CD4-positive, alpha-beta T cell treated with Interleukin-4 for 4 hours (primary cell): ENCODE measurements at regions not wholly inside any gene's neighbourhood (a gene's known extent, or its start where the extent isn't known, plus 50 kb on each side); places are given as distances from the start of the nearest gene placed in this dataset.
"Not testable (repeated sequence)": the region's sequence is repeated elsewhere in the genome, so short reads cannot be mapped to it uniquely, and the experiment has no call there.

Experiments
- DNase-seq: peaks from one replicate; pipeline ENCODE4 v3.0.0-alpha.2; 2020

- DNase-seq, result not testable (repeated sequence)
These were observed 1834.2 kb downstream of the FOXD4L5 start for GRCh38 chr9:63450836-63451235.

- DNase-seq, result not testable (repeated sequence)
These were observed 1859.9 kb downstream of the FOXD4L5 start for GRCh38 chr9:63425123-63425522.

- DNase-seq, result not testable (repeated sequence)
These were observed 1894.1 kb downstream of the FOXD4L5 start for GRCh38 chr9:63390897-63391296.

- DNase-seq, result not testable (repeated sequence)
These were observed 1899.5 kb downstream of the FOXD4L5 start for GRCh38 chr9:63385479-63385878.

- DNase-seq, result not testable (repeated sequence)
These were observed 1905.1 kb downstream of the FOXD4L5 start for GRCh38 chr9:63379864-63380263.

- DNase-seq, result not testable (repeated sequence)
These were observed 1930.8 kb downstream of the FOXD4L5 start for GRCh38 chr9:63354219-63354618.

- not testable (repeated sequence) for DNase-seq
These were observed 1937.7 kb downstream of the FOXD4L5 start for GRCh38 chr9:63347347-63347746.

GRCh38 chr9:63346310-63347048, 1938.5 kb downstream of the FOXD4L5 start:
- peak; percentile 53 for DNase-seq

GRCh38 chr9:63344408-63344807, 1940.6 kb downstream of the FOXD4L5 start:
- not testable (repeated sequence) for DNase-seq

- DNase-seq, result not testable (repeated sequence)
These were observed 1942.5 kb downstream of the FOXD4L5 start for GRCh38 chr9:63342528-63342927.

- peak; percentile 65 for DNase-seq
These were observed 1947.0 kb downstream of the FOXD4L5 start for GRCh38 chr9:63337899-63338604.

- DNase-seq, result not testable (repeated sequence)
These were observed 1949.7 kb downstream of the FOXD4L5 start for GRCh38 chr9:63335286-63335685.

- not testable (repeated sequence) for DNase-seq
These were observed 1950.8 kb downstream of the FOXD4L5 start for GRCh38 chr9:63334187-63334586.

GRCh38 chr9:63333083-63333482, 1951.9 kb downstream of the FOXD4L5 start:
- not testable (repeated sequence) for DNase-seq

GRCh38 chr9:63328313-63328712, 1956.7 kb downstream of the FOXD4L5 start:
- DNase-seq, result not testable (repeated sequence)

GRCh38 chr9:63327211-63327610, 1957.8 kb downstream of the FOXD4L5 start:
- DNase-seq, result not testable (repeated sequence)

- not testable (repeated sequence) for DNase-seq
These were observed 1958.3 kb downstream of the FOXD4L5 start for GRCh38 chr9:63326665-63327064.

- not testable (repeated sequence) for DNase-seq
These were observed 1959.3 kb downstream of the FOXD4L5 start for GRCh38 chr9:63325696-63326095.

GRCh38 chr9:63318093-63318492, 1966.9 kb downstream of the FOXD4L5 start:
- not testable (repeated sequence) for DNase-seq

- not testable (repeated sequence) for DNase-seq
These were observed 1969.6 kb downstream of the FOXD4L5 start for GRCh38 chr9:63315387-63315786.

GRCh38 chr9:63296848-63297247, 1988.2 kb downstream of the FOXD4L5 start:
- not testable (repeated sequence) for DNase-seq

GRCh38 chr9:63296366-63296765, 1988.6 kb downstream of the FOXD4L5 start:
- DNase-seq, result not testable (repeated sequence)

- not testable (repeated sequence) for DNase-seq
These were observed 1995.0 kb downstream of the FOXD4L5 start for GRCh38 chr9:63289971-63290370.
